Activated CD4-positive, alpha-beta T cell treated with anti-CD3 and anti-CD28 coated beads, Interleukin-2, amount 50 U/mL, for 1 hour (primary cell): ENCODE measurements at regions not wholly inside any gene's neighbourhood (a gene's known extent, or its start where the extent isn't known, plus 50 kb on each side); places are given as distances from the start of the nearest gene placed in this dataset.
"Not testable (repeated sequence)": the region's sequence is repeated elsewhere in the genome, so short reads cannot be mapped to it uniquely, and the experiment has no call there.

Experiments
- DNase-seq: peaks from one replicate; pipeline ENCODE4 v3.0.0-alpha.2; 2020

DNA sequence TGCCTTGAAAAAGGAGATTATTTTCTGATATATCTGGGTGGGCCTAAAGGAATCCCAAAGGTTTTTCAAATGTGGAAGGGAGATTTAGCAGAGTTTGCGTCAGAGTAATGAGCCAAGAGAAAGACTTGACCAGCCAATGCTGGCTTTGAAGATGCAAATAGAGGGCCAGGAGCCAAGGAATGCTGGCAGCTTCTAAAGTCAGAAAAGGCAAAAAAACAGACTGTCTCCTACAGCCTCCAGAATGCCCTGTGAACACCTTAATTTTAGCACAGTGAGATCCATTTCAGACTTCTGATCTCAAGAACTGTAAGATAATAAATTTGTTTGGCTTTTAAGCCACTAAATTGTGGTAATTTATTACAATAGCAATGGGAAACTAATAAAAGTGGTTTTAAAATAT is 122.6 kb upstream of the FREM1 start:
- DNase-seq, result no peak

- DNase-seq, result no peak
These were observed 110.9 kb upstream of the FREM1 start for GRCh38 chr9:15021146-15021545.

- DNase-seq, result no peak
These were observed 107.9 kb upstream of the FREM1 start for GRCh38 chr9:15018096-15018637.

DNA sequence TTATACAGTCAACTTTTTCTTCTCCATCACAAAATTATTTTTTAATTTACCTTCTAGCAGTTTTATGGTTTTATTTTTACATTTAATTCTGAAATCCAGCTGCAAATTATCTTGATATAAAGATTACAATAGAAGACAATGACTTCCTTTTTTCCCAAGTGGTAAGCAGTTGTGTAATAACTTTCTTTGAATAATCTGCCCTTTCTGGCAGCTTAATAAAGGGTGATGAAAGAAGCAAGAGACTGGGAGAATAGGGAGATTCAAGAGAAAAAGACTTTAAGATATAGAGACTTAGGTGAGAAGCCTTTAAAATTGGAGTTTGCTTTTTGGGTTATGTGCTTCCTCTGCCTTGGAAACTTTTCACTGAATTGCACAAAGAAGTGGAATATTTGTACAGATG is 100.4 kb upstream of the FREM1 start:
- DNase-seq, result no peak

DNA sequence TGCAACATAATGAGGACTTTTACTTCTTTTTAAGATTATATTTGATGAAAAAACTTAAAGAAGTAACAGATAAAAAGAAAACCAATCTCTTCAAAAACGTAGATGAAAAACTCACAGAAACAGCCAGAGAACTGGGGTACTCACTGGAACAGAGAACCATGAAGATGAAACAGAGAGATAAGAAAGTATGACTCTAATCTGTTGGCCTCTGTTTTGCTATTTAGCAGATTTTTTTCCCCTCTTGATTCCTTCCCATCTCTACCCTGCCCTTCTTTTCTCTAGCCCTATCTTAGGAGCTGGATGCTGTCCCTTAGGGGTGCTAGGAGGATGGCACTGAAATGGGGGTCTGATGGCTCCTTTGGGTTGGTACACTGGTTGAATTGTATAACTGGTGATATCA is 97.5 kb upstream of the FREM1 start:
- no peak for DNase-seq

DNA sequence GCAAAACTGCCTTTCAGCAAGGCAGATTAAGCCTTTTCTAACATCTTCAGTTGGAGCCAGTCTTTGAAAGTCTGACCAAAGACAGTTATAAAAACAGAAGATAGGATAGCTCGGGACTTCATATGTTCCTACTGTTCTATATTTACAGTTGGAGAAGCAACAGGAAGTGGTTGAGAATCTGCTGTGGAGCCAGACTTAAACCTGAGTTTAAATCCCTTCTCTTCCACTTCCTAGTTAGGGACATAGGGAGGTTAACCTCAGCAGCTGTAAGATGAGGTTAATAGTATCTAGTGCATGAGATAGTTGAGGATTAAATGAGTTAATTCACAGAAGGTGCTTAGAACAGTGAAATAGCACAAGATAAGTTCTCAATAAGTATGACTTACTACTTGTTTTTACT is 84.5 kb upstream of the FREM1 start:
- DNase-seq, result no peak

DNA sequence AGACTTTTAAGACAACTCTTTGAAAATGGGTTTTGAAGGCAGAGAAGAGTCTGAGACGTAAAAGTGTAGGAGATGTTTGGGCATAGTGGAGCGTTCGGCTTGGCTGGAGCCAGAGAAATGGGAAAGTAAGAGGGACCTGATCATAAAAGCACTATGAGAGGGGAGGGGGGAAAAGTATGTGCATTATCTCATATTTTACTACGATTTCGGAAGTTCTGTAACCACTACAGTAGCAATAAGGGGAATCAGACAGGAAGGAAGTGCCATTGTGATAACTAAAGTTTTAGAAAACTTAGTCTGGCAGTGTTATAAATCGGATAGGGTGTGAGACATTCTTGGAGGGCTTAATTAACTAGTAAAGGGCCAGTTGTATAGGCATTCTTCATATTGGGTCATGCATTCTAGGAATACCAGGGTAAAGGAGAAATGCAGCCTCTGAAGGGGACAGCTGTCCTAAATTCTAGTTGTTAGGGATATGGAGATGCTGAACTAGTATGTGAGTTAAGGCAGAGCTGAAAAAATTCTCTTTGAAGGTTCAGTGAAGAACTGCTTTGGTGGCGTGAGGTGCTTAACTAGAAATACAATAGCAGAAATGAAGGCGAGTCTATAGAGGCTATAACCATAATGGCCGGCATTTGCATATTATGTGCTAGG is 83.8 kb upstream of the FREM1 start:
- DNase-seq, result no peak

GRCh38 chr9:14993061-14993800 is 83.0 kb upstream of the FREM1 start:
- peak; percentile 39 for DNase-seq

DNA sequence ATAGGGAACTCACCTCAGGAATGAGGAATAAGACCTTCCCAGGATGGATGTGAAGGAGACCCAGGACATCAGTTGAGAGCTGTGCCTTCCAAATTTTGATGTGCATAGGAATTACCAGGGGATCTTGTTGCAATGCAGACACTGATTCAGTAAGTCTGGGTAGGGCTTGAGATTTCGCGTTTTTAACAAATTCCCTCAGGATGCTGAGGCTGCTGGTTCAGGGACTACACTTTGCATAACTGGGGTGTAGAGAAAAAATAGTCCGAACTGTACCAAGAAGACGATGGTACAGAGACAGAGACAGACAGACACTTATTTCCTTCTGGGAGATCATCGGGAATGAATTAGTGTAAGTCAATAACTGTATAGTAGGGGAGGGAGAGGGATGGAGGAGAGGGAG is 82.3 kb upstream of the FREM1 start:
- DNase-seq, result no peak

DNA sequence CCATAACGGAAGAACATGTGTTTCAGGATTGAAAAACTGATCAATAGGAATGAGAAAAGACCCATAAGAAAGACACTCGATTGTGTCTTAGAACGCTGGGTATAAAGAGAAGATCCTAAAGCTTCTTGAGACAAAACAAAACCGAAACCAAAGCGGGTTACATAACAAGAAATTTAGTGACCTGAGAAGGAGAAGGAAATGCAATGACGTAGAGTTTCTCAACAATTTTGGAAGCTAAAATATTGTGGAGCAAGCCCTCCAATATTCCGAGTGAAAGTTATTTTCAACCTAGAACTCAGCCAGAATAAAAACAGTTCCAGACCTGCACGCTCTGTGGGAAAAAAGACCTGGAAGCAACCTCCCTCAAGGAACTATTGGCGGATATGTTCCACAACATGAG is 81.9 kb upstream of the FREM1 start:
- DNase-seq, result no peak

DNA sequence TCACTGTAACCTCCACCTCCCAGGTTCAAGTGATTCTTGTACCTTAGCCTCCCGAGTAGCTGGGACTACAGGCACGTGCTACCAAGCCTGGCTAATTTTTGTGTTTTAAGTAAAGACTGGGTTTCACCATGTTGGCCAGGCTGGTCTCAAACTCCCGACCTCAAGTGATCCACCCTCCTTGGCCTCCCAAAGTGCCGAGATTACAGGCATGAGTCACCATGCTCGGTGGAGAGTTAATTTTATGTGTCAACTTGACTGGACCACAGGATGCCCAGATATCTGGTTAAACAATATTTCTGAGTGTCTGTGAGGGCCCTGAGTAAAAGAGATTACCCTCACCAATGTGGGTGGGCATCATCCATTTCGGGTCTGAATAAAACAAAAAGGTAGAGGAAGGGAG is 80.4 kb upstream of the FREM1 start:
- not testable (repeated sequence) for DNase-seq

GRCh38 chr9:14989811-14990210 is 79.6 kb upstream of the FREM1 start:
- DNase-seq, result no peak

DNA sequence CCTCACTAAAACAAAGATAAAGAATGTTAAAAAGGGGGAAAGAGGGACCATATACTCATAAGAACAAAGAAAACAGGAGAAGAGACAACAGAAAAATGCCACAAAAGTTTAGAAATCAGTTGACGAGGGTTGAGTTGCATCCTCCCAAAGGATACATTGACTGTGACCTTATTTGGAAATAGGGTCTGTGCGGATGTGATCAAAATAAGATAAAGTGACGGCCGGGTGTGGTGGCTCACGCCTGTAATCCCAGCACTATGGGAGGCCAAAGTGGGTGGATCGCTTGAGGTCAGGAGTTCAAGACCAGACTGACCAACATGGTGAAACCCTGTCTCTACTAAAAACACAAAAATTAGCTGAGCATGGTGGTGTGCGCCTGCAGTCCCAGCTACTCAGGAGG is 79.1 kb upstream of the FREM1 start:
- not testable (repeated sequence) for DNase-seq

- no peak for DNase-seq
These were observed 77.6 kb upstream of the FREM1 start for GRCh38 chr9:14987858-14988257.

DNA sequence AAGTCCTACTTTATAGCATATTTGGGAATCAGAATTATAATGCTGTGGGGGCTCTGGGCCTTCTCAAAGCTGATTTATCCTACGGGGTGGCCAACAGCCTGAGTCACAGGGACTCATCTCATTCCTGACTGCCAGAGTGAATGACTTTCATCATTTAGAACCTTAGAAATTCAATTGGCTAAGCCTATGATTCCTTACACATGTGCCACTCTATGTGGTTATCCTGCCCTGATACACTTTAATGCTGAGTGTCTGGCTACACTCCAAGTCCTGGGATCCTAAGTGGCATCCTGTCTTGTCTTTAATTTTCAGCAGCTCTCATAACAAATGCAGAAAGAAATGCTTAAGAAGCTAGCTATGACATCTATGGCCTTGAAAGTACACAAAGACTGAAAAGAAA is 75.2 kb upstream of the FREM1 start:
- DNase-seq, result no peak

- no peak for DNase-seq
These were observed 73.4 kb upstream of the FREM1 start for GRCh38 chr9:14983599-14983998.

DNA sequence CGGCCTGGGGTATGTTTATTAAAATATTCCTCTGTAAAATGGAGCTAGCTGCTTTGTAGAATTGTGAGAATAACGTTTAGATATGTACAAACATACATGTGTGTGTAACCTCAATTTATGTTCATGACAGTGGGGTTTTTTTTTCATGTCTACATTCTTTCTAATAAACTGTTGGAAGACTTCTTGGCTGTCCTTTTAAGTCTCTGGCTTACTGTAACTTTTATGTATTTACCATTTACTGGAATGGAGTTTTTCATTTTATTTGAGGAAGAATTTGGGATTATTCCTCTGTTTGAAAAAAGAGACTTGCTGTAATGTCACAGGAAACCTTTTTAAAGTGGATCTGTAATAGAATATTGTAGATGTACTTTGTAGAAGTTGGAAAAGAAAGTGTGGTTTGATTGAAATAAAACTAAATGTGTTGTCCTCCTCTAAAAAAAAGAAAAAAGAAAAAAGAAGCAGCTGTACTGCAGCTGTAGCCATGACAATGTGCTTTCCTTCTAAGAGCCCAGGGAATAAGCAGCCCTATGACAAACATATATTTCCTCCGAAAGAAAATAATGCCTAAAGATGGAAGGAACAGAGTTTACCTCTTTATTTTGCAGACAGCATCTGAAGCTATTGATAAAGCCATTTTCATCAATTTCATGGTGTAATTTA is 71.2 kb upstream of the FREM1 start:
- DNase-seq, result no peak

GRCh38 chr9:14978022-14979000 is 68.1 kb upstream of the FREM1 start:
- DNase-seq, result no peak

- no peak for DNase-seq
These were observed 57.5 kb upstream of the FREM1 start for GRCh38 chr9:14967450-14968321.

- DNase-seq, result no peak
These were observed 52.1 kb upstream of the FREM1 start for GRCh38 chr9:14962193-14962882.
